CD4-positive, alpha-beta T cell (primary cell): ENCODE measurements at regions not wholly inside any gene's neighbourhood (a gene's known extent, or its start where the extent isn't known, plus 50 kb on each side); places are given as distances from the start of the nearest gene placed in this dataset.
"Not testable (repeated sequence)": the region's sequence is repeated elsewhere in the genome, so short reads cannot be mapped to it uniquely, and the experiment has no call there.

Experiments used
- ATAC-seq: fragments of 200-7000 bp; cut with Tn5 transposase; one replicate; pipeline ENCODE4 v1.10.0; 2022; ENCODE audit warnings: mild to moderate bottlenecking; ENCODE audit not compliant: poor library complexity
- CTCF ChIA-PET: fragments of 350-600 bp; sonication (Branson Sonifier 250); formaldehyde crosslinking; loops from one replicate; lab custom pipeline; 2021; ENCODE audit warnings: antibody characterized with exemption, inconsistent platforms; lab: Charles Lee
- POLR2A ChIA-PET: fragments of 350-600 bp; sonication (Branson Sonifier 250); formaldehyde crosslinking; loops from one replicate; lab custom pipeline; 2021; ENCODE audit warnings: antibody characterized with exemption, inconsistent platforms; lab: Charles Lee
- DNase-seq, 14 experiments: peaks; one replicate each; pipeline ENCODE4 v3.0.0-alpha.2; 2013 to 2020; ENCODE audit warnings: mixed read lengths in 2 of 14
- H3K27ac ChIP-seq, 2 donors: one replicate each; pipeline versions ENCODE4 v1.5.1 to v1.7.0; 2013; ENCODE audit warnings: low read length in 2 of 2, low read depth in 1 of 2, mild to moderate bottlenecking in 1 of 2
- H3K27me3 ChIP-seq, 2 experiments: 1 replicate in 1 of 2; 2 replicates in 1 of 2; pipeline versions ENCODE4 v1.6.1 to v1.7.0; 2013; ENCODE audit warnings: low read length in 2 of 2, control low read depth in 1 of 2, mild to moderate bottlenecking in 1 of 2, moderate library complexity in 1 of 2; ENCODE audit not compliant: insufficient read depth in 2 of 2, control insufficient read depth in 1 of 2
- H3K36me3 ChIP-seq: one replicate; pipeline ENCODE4 v1.6.1; 2013; ENCODE audit warnings: low read length, control low read depth; ENCODE audit not compliant: insufficient read depth
- H3K4me1 ChIP-seq: one replicate; pipeline ENCODE4 v1.6.1; 2013; ENCODE audit warnings: low read length, control low read depth; ENCODE audit not compliant: insufficient read depth
- H3K4me3 ChIP-seq: one replicate; pipeline ENCODE4 v1.5.1; 2013; ENCODE audit warnings: mild to moderate bottlenecking, low read length, moderate library complexity
- H3K9me3 ChIP-seq, 2 experiments: 1 replicate in 1 of 2; 2 replicates in 1 of 2; pipeline versions ENCODE4 v1.6.1 to v1.7.0; 2013; ENCODE audit warnings: low read length in 2 of 2, mild to moderate bottlenecking in 2 of 2, control low read depth in 1 of 2, moderate library complexity in 1 of 2; ENCODE audit not compliant: control insufficient read depth in 1 of 2, insufficient read depth in 1 of 2
- H3K27ac Mint-ChIP-seq: one replicate; pipeline ENCODE4 v1.8.0; 2020; ENCODE audit warnings: mixed read lengths
- H3K27me3 Mint-ChIP-seq: one replicate; pipeline ENCODE4 v1.8.0; 2021; ENCODE audit warnings: mixed read lengths
- H3K36me3 Mint-ChIP-seq: one replicate; pipeline ENCODE4 v1.8.0; 2021; ENCODE audit warnings: low read depth, mixed read lengths
- H3K4me1 Mint-ChIP-seq: one replicate; pipeline ENCODE4 v1.8.0; 2021; ENCODE audit warnings: low read depth, mixed read lengths
- H3K4me3 Mint-ChIP-seq: one replicate; pipeline ENCODE4 v1.8.0; 2020; ENCODE audit warnings: mild to moderate bottlenecking, mixed read lengths
- H3K9me3 Mint-ChIP-seq: one replicate; pipeline ENCODE4 v1.8.0; 2020; ENCODE audit warnings: mixed read lengths
- intact Hi-C, 2 experiments: fragments of 100-400 bp; cut with DNase I in 1 of 2; cut with micrococcal nuclease in 1 of 2; formaldehyde crosslinking; loops; one replicate each; pipeline versions ENCODE4 v1.15.1 to v1.9.0; 2023 to 2025; cut with DNase I, micrococcal nuclease
- TF ChIP-seq, protein P1 (sequence below): fragments of 200-600 bp; IDR thresholded peaks from one replicate; pipeline ENCODE4 v1.8.0; 2022; ENCODE audit warnings: antibody characterized with exemption, mild to moderate bottlenecking

DNA sequence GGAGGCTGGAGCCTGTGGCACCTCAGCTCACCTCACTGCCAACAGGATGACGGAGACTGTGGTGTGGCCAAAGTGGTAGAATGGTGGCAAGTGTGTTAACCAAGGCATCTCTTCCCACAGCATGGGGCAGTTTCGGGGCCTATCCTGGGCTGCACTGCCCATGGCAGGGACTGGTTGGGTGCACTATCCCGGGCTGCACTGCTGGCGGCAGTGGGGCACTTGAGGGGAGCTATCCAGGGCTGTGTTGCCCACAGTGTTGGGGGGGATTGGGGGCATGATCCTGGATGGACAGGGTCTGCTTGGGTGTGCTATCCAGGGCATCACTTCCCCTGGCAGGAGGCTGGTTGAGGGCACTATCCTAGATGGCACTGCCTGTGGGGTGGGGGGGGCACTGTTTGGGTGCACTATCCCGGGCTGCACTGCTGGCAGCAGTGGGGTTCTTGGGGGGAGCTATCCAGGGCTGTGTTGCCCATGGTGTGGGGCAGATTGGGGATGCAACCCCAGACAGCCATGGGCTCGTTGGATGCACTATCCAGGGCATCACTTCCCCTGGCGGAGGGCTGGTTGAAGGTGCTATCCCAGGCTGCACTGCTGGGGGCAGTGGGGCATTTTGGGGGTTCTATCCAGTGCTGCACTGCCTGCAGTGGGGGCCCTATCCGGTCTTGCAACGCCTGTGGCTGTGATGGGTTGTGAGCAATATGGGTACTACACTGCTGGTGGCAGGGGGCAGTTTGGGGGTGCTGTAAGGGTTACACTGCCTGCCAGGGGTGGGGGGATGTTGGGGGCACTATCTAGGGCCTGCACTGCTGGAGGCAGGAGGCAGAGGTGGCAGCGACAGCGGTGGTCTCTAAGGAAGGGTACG, 129.7 kb downstream of the ZNF248 start:
- ATAC-seq = no peak
- no peak overlapping the region for H3K27ac Mint-ChIP-seq
- no peak overlapping the region for H3K4me3 ChIP-seq
- no peak overlapping the region for H3K27ac ChIP-seq
- H3K27me3 Mint-ChIP-seq = no peaks in the 10 kb centered on the region
- no peaks in the 10 kb centered on the region for H3K4me1 Mint-ChIP-seq
- no peaks in the 10 kb centered on the region for H3K36me3 Mint-ChIP-seq
- H3K4me3 Mint-ChIP-seq = no peak overlapping the region
- ChIA-PET CTCF (no interaction called here), POLR2A (no interaction called here)
- H3K9me3 Mint-ChIP-seq = peaks cover 7% of the 10 kb centered on the region
- no peaks in the 10 kb centered on the region for H3K36me3 ChIP-seq
- H3K4me1 ChIP-seq = no peaks in the 10 kb centered on the region
- DNase-seq = no peak
- no peaks in the 10 kb centered on the region for H3K27me3 ChIP-seq
- TF ChIP-seq, protein P1, sequence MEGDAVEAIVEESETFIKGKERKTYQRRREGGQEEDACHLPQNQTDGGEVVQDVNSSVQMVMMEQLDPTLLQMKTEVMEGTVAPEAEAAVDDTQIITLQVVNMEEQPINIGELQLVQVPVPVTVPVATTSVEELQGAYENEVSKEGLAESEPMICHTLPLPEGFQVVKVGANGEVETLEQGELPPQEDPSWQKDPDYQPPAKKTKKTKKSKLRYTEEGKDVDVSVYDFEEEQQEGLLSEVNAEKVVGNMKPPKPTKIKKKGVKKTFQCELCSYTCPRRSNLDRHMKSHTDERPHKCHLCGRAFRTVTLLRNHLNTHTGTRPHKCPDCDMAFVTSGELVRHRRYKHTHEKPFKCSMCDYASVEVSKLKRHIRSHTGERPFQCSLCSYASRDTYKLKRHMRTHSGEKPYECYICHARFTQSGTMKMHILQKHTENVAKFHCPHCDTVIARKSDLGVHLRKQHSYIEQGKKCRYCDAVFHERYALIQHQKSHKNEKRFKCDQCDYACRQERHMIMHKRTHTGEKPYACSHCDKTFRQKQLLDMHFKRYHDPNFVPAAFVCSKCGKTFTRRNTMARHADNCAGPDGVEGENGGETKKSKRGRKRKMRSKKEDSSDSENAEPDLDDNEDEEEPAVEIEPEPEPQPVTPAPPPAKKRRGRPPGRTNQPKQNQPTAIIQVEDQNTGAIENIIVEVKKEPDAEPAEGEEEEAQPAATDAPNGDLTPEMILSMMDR = no peak
- H3K9me3 ChIP-seq = peaks cover 0 to 29% of the 10 kb centered on the region in 2 experiments
- intact Hi-C loops = no loop called here

DNA sequence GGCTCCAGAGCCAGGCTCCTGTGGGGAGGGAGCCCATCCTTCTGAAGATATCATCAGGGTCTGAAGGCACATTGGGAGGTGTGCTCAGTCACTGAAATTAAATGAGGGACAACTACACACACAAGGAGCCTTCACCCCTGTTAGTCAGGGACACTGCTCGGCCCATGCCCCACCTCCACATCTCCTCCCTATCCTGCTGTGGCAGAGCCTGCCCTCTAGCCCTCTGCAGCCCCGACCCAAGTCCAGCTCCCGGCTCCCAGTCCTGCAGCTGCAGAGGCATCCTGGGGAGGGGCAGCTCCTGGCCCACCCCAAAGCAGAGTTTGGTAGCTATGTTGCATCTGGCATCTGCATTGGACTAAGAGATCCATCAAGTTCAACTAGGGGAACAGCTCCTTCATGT, 136.3 kb downstream of the ZNF248 start:
- Histone ChIP-seq H3K9me3 (peaks cover 14 to 24% of the 10 kb centered on the region in 2 experiments), H3K27me3 (no peaks in the 10 kb centered on the region), H3K36me3 (no peaks in the 10 kb centered on the region), H3K4me1 (no peaks in the 10 kb centered on the region), H3K4me3 (no peak overlapping the region), H3K27ac (no peak overlapping the region)
- ATAC-seq (no peak), DNase-seq (no peak)
- H3K27me3 Mint-ChIP-seq = no peaks in the 10 kb centered on the region
- no peak overlapping the region for H3K4me3 Mint-ChIP-seq
- CTCF ChIA-PET = no interaction called here
- POLR2A ChIA-PET = no interaction called here
- H3K9me3 Mint-ChIP-seq = peaks cover 18% of the 10 kb centered on the region
- intact Hi-C loops = no loop called here
- H3K36me3 Mint-ChIP-seq = no peaks in the 10 kb centered on the region
- no peaks in the 10 kb centered on the region for H3K4me1 Mint-ChIP-seq
- no peak overlapping the region for H3K27ac Mint-ChIP-seq
- TF ChIP-seq, protein P1 = no peak

DNA sequence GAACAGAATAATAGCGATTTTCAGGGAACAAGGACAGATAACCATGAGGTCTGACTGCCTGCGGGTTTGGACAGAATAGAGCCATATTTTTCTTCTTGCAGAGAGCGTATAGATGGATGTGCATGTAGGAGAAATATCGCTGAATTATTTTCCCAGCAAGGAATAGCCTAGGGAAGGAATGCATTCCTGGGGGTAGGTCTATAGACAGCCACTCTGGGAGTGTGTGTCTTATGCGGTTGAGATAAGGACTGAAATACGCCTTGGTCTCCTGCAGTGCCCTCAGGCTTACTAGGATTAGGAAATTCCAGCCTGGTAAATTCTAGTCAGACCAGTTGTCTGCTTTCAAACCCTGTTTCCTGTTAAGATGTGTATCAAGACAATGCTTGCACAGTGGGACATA, 139.3 kb downstream of the ZNF248 start:
- H3K27me3 Mint-ChIP-seq, DNase-seq, H3K36me3 Mint-ChIP-seq, H3K4me3 Mint-ChIP-seq, ATAC-seq, CTCF ChIA-PET, H3K4me3 ChIP-seq, POLR2A ChIA-PET, H3K27me3 ChIP-seq, H3K4me1 Mint-ChIP-seq, H3K36me3 ChIP-seq, intact Hi-C loops, H3K27ac ChIP-seq, H3K4me1 ChIP-seq, H3K27ac Mint-ChIP-seq: not testable (repeated sequence)
- peaks cover 14 to 27% of the 10 kb centered on the region in 2 experiments for H3K9me3 ChIP-seq
- H3K9me3 Mint-ChIP-seq = peaks cover 19% of the 10 kb centered on the region
